ENCODE measurements at regions not wholly inside any gene's neighbourhood (a gene's known extent, or its start where the extent isn't known, plus 50 kb on each side); places are given as distances from the start of the nearest gene placed in this dataset.

- Mint-ChIP-seq H3K4me3 (no peak overlapping the region), H3K27me3 (peaks cover 6% of the 10 kb centered on the region), H3K27ac (no peak overlapping the region), H3K4me1 (ENCODE audit: low read depth) (peaks cover 31% of the 10 kb centered on the region), H3K9me3 (no peaks in the 10 kb centered on the region), H3K36me3 (ENCODE audit: low read depth) (no peaks in the 10 kb centered on the region)
Observed at GRCh38 chr22:22109693-22110466, 127.3 kb upstream of the TOP3B start.

GRCh38 chr22:22106855-22107254 lies 124.3 kb upstream of the TOP3B start:
- Mint-ChIP-seq H3K27ac (no peak overlapping the region), H3K4me1 (ENCODE audit: low read depth) (peaks cover 25% of the 10 kb centered on the region), H3K27me3 (peaks cover 9% of the 10 kb centered on the region), H3K36me3 (ENCODE audit: low read depth) (no peaks in the 10 kb centered on the region), H3K9me3 (no peaks in the 10 kb centered on the region), H3K4me3 (no peak overlapping the region)

- peaks cover 10% of the 10 kb centered on the region for H3K4me1 Mint-ChIP-seq (ENCODE audit: low read depth)
- no peaks in the 10 kb centered on the region for H3K9me3 Mint-ChIP-seq
- H3K27me3 Mint-ChIP-seq: peaks cover 9% of the 10 kb centered on the region
- no peak overlapping the region for H3K27ac Mint-ChIP-seq
- H3K4me3 Mint-ChIP-seq: no peak overlapping the region
- no peaks in the 10 kb centered on the region for H3K36me3 Mint-ChIP-seq (ENCODE audit: low read depth)
Observed at GRCh38 chr22:22105364-22105763, 122.8 kb upstream of the TOP3B start.

- no peak overlapping the region for H3K4me3 Mint-ChIP-seq
- peaks cover 9% of the 10 kb centered on the region for H3K27me3 Mint-ChIP-seq
- H3K4me1 Mint-ChIP-seq (ENCODE audit: low read depth): peaks cover 6% of the 10 kb centered on the region
- no peaks in the 10 kb centered on the region for H3K36me3 Mint-ChIP-seq (ENCODE audit: low read depth)
- no peak overlapping the region for H3K27ac Mint-ChIP-seq
- H3K9me3 Mint-ChIP-seq: no peaks in the 10 kb centered on the region
Observed at GRCh38 chr22:22103078-22103875, 120.7 kb upstream of the TOP3B start.

GRCh38 chr22:22099833-22100812 lies 117.5 kb upstream of the TOP3B start:
- Mint-ChIP-seq H3K27me3 (peaks cover 8% of the 10 kb centered on the region), H3K27ac (no peak overlapping the region), H3K9me3 (no peaks in the 10 kb centered on the region), H3K4me1 (ENCODE audit: low read depth) (peaks cover 13% of the 10 kb centered on the region), H3K36me3 (ENCODE audit: low read depth) (no peaks in the 10 kb centered on the region), H3K4me3 (no peak overlapping the region)

- Mint-ChIP-seq H3K27ac (no peak overlapping the region), H3K4me3 (no peak overlapping the region), H3K27me3 (peaks cover 13% of the 10 kb centered on the region), H3K4me1 (ENCODE audit: low read depth) (peaks cover 13% of the 10 kb centered on the region), H3K36me3 (ENCODE audit: low read depth) (no peaks in the 10 kb centered on the region), H3K9me3 (no peaks in the 10 kb centered on the region)
Observed at GRCh38 chr22:22099194-22099486, 116.6 kb upstream of the TOP3B start.

- no peak overlapping the region for H3K27ac Mint-ChIP-seq
- H3K4me3 Mint-ChIP-seq: no peak overlapping the region
- peaks cover 15% of the 10 kb centered on the region for H3K27me3 Mint-ChIP-seq
- peaks cover 13% of the 10 kb centered on the region for H3K4me1 Mint-ChIP-seq (ENCODE audit: low read depth)
- no peaks in the 10 kb centered on the region for H3K9me3 Mint-ChIP-seq
- H3K36me3 Mint-ChIP-seq (ENCODE audit: low read depth): no peaks in the 10 kb centered on the region
Observed at GRCh38 chr22:22098457-22099193, 116.0 kb upstream of the TOP3B start.

- H3K9me3 Mint-ChIP-seq: no peaks in the 10 kb centered on the region
- H3K4me1 Mint-ChIP-seq (ENCODE audit: low read depth): peaks cover 21% of the 10 kb centered on the region
- no peak overlapping the region for H3K27ac Mint-ChIP-seq
- H3K4me3 Mint-ChIP-seq: no peak overlapping the region
- H3K36me3 Mint-ChIP-seq (ENCODE audit: low read depth): no peaks in the 10 kb centered on the region
- H3K27me3 Mint-ChIP-seq: peaks cover 22% of the 10 kb centered on the region
Observed at GRCh38 chr22:22097727-22098228, 115.2 kb upstream of the TOP3B start.

- Mint-ChIP-seq H3K4me3 (no peak overlapping the region), H3K27ac (no peak overlapping the region), H3K27me3 (peaks cover 35% of the 10 kb centered on the region), H3K9me3 (no peaks in the 10 kb centered on the region), H3K36me3 (ENCODE audit: low read depth) (no peaks in the 10 kb centered on the region), H3K4me1 (ENCODE audit: low read depth) (peaks cover 24% of the 10 kb centered on the region)
Observed at GRCh38 chr22:22094921-22095320, 112.3 kb upstream of the TOP3B start.

- Mint-ChIP-seq H3K36me3 (ENCODE audit: low read depth) (no peaks in the 10 kb centered on the region), H3K27me3 (peaks cover 35% of the 10 kb centered on the region), H3K27ac (no peak overlapping the region), H3K4me1 (ENCODE audit: low read depth) (peaks cover 24% of the 10 kb centered on the region), H3K9me3 (no peaks in the 10 kb centered on the region), H3K4me3 (no peak overlapping the region)
Observed at GRCh38 chr22:22094514-22094913, 111.9 kb upstream of the TOP3B start.

- Mint-ChIP-seq H3K9me3 (no peaks in the 10 kb centered on the region), H3K36me3 (ENCODE audit: low read depth) (no peaks in the 10 kb centered on the region), H3K27ac (no peak overlapping the region), H3K27me3 (peaks cover 35% of the 10 kb centered on the region), H3K4me1 (ENCODE audit: low read depth) (peaks cover 21% of the 10 kb centered on the region), H3K4me3 (no peak overlapping the region)
Observed at GRCh38 chr22:22093743-22094142, 111.2 kb upstream of the TOP3B start.

GRCh38 chr22:22092974-22093373 lies 110.4 kb upstream of the TOP3B start:
- peaks cover 16% of the 10 kb centered on the region for H3K4me1 Mint-ChIP-seq (ENCODE audit: low read depth)
- H3K27me3 Mint-ChIP-seq: peaks cover 40% of the 10 kb centered on the region
- H3K4me3 Mint-ChIP-seq: no peak overlapping the region

GRCh38 chr22:22092101-22092500 lies 109.5 kb upstream of the TOP3B start:
- Mint-ChIP-seq H3K9me3 (no peaks in the 10 kb centered on the region), H3K4me3 (no peak overlapping the region), H3K27me3 (peaks cover 40% of the 10 kb centered on the region), H3K36me3 (ENCODE audit: low read depth) (no peaks in the 10 kb centered on the region), H3K27ac (no peak overlapping the region), H3K4me1 (ENCODE audit: low read depth) (peaks cover 12% of the 10 kb centered on the region)

More at GRCh38 chr22:22092974-22093373, 110.4 kb upstream of the TOP3B start:
- Mint-ChIP-seq H3K9me3 (no peaks in the 10 kb centered on the region), H3K27ac (no peak overlapping the region), H3K36me3 (ENCODE audit: low read depth) (no peaks in the 10 kb centered on the region)

- H3K4me3 Mint-ChIP-seq: no peak overlapping the region
- no peaks in the 10 kb centered on the region for H3K9me3 Mint-ChIP-seq
- peaks cover 12% of the 10 kb centered on the region for H3K4me1 Mint-ChIP-seq (ENCODE audit: low read depth)
- H3K27me3 Mint-ChIP-seq: peaks cover 35% of the 10 kb centered on the region
- H3K27ac Mint-ChIP-seq: no peak overlapping the region
- no peaks in the 10 kb centered on the region for H3K36me3 Mint-ChIP-seq (ENCODE audit: low read depth)
Observed at GRCh38 chr22:22091400-22091878, 108.9 kb upstream of the TOP3B start.
